ENCODE measurements at regions not wholly inside any gene's neighbourhood (a gene's known extent, or its start where the extent isn't known, plus 50 kb on each side); places are given as distances from the start of the nearest gene placed in this dataset.

DNA sequence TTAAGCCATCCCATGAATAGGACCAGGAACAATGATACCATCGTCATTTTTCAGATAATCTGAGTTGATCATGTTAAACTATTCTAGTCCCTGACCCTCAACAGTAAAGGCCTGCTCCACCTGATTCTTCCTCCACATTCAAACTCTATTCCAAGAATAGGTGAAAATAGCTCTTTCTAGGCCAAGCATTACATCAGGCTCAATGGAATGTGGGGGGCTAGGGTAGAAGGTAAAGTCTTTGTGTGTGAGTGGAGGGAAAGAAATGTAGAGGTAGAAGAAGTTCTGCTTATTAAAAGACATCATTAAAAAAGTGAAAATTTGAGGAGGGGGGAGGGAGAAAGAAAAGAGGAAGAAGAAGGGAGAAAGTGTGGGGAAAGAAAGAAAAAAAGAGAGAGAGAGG, 653.3 kb upstream of the PKDCC start:
- TF ChIP-seq, protein P1, sequence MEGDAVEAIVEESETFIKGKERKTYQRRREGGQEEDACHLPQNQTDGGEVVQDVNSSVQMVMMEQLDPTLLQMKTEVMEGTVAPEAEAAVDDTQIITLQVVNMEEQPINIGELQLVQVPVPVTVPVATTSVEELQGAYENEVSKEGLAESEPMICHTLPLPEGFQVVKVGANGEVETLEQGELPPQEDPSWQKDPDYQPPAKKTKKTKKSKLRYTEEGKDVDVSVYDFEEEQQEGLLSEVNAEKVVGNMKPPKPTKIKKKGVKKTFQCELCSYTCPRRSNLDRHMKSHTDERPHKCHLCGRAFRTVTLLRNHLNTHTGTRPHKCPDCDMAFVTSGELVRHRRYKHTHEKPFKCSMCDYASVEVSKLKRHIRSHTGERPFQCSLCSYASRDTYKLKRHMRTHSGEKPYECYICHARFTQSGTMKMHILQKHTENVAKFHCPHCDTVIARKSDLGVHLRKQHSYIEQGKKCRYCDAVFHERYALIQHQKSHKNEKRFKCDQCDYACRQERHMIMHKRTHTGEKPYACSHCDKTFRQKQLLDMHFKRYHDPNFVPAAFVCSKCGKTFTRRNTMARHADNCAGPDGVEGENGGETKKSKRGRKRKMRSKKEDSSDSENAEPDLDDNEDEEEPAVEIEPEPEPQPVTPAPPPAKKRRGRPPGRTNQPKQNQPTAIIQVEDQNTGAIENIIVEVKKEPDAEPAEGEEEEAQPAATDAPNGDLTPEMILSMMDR (IDR thresholded peaks at IDR 0.05), result no peak
- TF ChIP-seq EZH2 (IDR thresholded peaks at IDR 0.05), result no peak
- no peak for TF ChIP-seq EZH2phosphoT487 (IDR thresholded peaks at IDR 0.05)

Measured in neural progenitor cell (in vitro differentiated cells).